ENCODE measurements at regions not wholly inside any gene's neighbourhood (a gene's known extent, or its start where the extent isn't known, plus 50 kb on each side); places are given as distances from the start of the nearest gene placed in this dataset.

DNA sequence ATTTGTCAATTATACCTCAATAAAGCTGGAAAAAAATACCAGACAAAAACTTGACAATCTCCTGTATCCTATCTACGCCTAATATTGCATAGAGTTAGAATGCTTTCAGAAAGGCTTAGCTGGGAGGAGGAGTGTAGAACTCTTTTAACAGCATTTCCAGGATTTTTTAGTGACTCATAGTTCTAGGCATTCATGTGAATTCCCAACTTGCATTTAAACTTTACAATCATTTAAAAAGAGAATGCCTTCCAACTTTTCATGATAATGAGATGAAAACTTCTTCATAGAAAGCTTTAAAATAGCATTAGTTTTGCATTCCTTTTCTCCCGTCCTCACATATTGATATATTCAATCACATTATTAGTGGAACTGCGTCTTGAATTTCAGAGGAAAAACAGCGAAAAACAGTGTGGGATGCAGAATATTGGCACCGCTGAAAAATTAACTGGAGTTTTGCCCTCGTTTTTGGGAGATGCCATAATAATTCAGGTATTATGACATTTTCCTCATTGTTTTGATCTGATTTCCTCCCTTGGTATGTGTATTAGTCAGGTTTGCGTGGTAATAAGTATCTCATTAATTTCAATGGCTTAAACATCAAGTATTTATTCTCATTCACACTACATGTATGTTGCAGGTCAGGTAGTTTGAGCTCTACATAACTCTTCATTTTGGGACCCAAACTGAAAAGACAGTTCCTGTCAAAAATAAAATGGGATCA lies 293.2 kb upstream of the FIGN start:
- Histone ChIP-seq H3K9me3 (no peaks in the 10 kb centered on the region), H3K27me3 (no peaks in the 10 kb centered on the region), H3K36me3 (no peaks in the 10 kb centered on the region), H3K4me1 (ENCODE audit: insufficient read depth) (no peaks in the 10 kb centered on the region), H3K4me3 (no peak overlapping the region), H3K27ac (no peak overlapping the region)
- no peak for DNase-seq
- intact Hi-C loops (cut with DNase I) = no loop called here
- WGBS, 3 donors = 15 to 25% (median 15%) methylated on average over 7 of the region's 7 CpGs
- TF ChIP-seq POLR2A (IDR thresholded peaks at IDR 0.05) = no peak
- no peak for TF ChIP-seq EP300 (IDR thresholded peaks at IDR 0.05)
- TF ChIP-seq CTCF (IDR thresholded peaks at IDR 0.05) = no peak

- Histone ChIP-seq H3K4me3 (no peak overlapping the region), H3K36me3 (no peaks in the 10 kb centered on the region), H3K27ac (no peak overlapping the region), H3K9me3 (no peaks in the 10 kb centered on the region), H3K4me1 (ENCODE audit: insufficient read depth) (no peaks in the 10 kb centered on the region), H3K27me3 (no peaks in the 10 kb centered on the region)
- intact Hi-C loops (cut with DNase I) = no loop called here
- no peak for DNase-seq
- WGBS, 3 donors = 63 to 70% (median 66%) methylated on average over 2 of the region's 2 CpGs
- TF ChIP-seq POLR2A (IDR thresholded peaks at IDR 0.05) (no peak), CTCF (IDR thresholded peaks at IDR 0.05) (no peak), EP300 (IDR thresholded peaks at IDR 0.05) (no peak)
Measured at GRCh38 chr2:164024396-164024795, 288.6 kb upstream of the FIGN start.

- no peaks in the 10 kb centered on the region for H3K36me3 ChIP-seq
- no peak overlapping the region for H3K27ac ChIP-seq
Measured at GRCh38 chr2:164023896-164024295, 288.1 kb upstream of the FIGN start.

GRCh38 chr2:164015328-164016123 lies 279.7 kb upstream of the FIGN start:
- no peak for DNase-seq
- H3K4me1 ChIP-seq (ENCODE audit: insufficient read depth) = no peaks in the 10 kb centered on the region
- H3K4me3 ChIP-seq = no peak overlapping the region
- H3K9me3 ChIP-seq = no peaks in the 10 kb centered on the region
- TF ChIP-seq EP300 (IDR thresholded peaks at IDR 0.05) = no peak
- TF ChIP-seq CTCF (IDR thresholded peaks at IDR 0.05) = no peak
- no peak for TF ChIP-seq POLR2A (IDR thresholded peaks at IDR 0.05)
- H3K27ac ChIP-seq = no peak overlapping the region
- 77 to 81% (median 80%) methylated on average over 12 of the region's 12 CpGs for WGBS, 3 donors
- H3K27me3 ChIP-seq = no peaks in the 10 kb centered on the region
- intact Hi-C loops (cut with DNase I) = no loop called here
- H3K36me3 ChIP-seq = no peaks in the 10 kb centered on the region

More at GRCh38 chr2:164023896-164024295, 288.1 kb upstream of the FIGN start:
- WGBS, 3 donors = 17 to 23% (median 18%) methylated on average over 2 of the region's 2 CpGs
- no peak for DNase-seq
- intact Hi-C loops (cut with DNase I) = no loop called here
- Histone ChIP-seq H3K4me1 (ENCODE audit: insufficient read depth) (no peaks in the 10 kb centered on the region), H3K27me3 (no peaks in the 10 kb centered on the region), H3K4me3 (no peak overlapping the region), H3K9me3 (no peaks in the 10 kb centered on the region)
- TF ChIP-seq POLR2A (IDR thresholded peaks at IDR 0.05) (no peak), EP300 (IDR thresholded peaks at IDR 0.05) (no peak), CTCF (IDR thresholded peaks at IDR 0.05) (no peak)
